Embryonic facial prominence (tissue), 1 donor: ENCODE measurements at regions not wholly inside any gene's neighbourhood (a gene's known extent, or its start where the extent isn't known, plus 50 kb on each side); places are given as distances from the start of the nearest gene placed in this dataset.
"Not testable (repeated sequence)": the region's sequence is repeated elsewhere in the genome, so short reads cannot be mapped to it uniquely, and the experiment has no call there.

Experiments used
- DNase-seq: peaks from one replicate; pipeline ENCODE4 v3.0.0-alpha.2; 2016; ENCODE audit errors: extremely low spot score

DNA sequence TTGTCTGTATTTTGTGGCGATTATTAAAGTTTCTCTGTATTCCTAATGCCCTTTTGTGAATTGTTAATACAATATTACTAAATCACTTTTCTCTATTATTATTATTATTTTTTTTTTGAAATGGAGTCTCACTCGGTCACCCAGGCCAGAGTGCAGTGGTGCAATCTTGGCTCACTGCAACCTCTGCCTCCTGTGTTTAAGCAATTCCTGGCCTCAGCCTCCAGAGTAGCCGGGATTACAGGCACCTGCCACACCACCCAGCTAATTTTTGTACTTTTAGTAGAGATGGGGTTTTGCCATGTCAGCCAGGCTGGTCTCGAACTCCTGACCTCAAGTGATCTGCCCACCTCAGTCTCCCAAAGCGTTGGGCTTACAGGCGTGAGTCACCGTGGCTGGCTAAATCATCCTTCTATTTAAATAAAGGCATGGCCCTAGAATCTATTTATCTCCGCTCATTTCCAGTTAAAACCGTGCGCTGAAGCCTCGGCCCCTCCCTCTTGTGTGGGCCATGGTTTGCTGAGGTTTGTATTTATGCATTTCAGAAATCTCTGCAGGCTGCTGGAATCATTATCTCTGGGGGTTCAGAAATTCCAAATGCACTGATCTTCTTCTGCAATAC, 1136.4 kb upstream of the TMEM132C start:
- no peak for DNase-seq

DNA sequence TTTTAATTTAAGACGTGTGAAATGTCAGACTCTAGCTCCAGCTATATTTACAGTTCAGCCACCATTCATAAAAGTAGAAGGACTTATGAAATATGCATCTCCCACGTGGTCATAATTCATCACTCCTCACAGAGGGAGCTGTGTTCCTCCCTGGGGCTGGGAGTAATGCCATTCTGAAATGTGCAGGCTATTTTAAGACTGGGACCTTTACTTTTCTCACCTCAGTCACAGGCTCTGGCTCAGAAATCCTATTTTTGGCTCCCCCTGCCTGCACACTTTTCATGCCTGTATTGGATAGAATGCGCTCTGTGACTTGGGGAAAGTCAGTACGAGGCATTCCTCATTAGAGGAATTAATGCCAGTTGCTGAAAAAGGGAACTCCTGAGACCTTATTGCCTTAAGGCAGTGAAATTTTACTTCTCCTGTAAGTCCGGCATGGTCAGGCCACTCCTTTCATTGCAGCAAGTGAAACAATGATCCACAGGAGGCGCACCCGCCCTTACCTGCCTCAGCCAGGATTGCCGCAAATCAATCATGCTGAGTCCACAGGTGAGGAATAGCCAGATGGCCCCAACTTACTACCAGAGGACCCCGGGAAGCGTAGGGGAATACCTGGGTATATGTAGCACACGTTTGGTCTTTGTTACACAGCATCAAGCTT, 1133.2 kb upstream of the TMEM132C start:
- peak; percentile 4 for DNase-seq

DNA sequence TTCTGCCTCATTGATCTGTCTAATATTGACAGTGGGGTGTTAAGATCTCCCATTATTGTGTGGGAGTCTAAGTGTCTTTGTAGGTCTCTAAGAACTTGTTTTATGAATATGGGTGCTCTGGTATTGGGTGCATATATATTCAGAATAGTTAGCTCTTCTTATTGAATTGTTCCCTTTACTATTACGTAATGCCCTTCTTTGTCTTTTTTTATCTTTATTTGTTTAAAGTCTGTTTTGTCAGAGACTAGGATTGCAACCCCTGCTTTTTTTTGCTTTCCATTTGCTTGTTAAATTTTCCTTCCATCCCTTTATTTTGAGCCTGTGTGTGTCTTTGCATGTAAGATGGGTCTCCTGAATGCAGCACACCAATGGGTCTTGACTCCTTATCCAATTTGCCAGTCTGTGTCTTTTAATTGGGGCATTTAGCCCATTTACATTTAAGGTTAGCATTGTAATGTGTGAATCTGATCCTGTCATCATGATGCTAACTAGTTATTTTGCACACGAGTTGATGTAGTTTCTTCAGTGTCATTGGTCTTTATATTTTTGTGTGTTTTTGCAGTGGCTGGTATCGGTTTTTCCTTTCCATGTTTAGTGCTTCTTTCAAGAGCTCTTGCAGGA, 1126.0 kb upstream of the TMEM132C start:
- not testable (repeated sequence) for DNase-seq

DNA sequence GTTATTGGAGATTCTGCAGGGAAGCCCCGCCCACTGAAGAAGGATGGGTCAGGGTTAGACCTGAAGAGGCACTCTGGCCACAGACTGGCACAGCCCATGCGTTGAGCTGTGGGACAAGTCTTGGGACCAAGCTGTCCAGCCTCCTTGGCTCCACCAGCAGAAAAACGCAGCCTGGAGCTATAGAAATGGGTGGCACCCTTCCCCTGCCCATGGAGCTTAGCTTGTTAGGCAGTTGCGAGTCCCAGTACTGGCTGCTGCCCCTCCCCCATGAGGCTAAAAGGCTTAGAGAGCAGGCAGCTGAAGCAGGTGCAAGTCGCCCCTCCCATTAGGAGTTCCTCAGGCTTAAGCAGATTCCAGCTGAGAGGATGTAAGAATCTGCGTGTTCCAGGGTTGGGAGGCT, 1124.0 kb upstream of the TMEM132C start:
- no peak for DNase-seq

DNA sequence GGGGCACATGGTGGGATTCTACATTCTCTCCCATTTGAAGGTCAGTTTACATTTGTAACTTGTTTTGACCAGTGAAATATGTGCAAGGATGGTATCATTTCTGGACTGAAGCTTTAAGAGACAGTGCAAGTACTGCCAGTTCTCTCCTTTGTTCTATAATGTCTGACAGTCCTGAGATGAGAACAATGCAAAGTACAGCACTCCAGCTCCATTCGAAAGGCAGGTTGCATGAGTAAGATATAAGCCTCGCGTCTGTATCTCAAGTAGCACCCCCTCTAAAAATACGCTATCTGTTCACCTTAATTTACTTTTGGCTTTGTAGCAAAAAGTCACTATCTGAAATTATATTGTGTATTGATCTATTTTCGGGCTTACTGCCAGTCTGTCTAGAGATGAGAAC, 1122.2 kb upstream of the TMEM132C start:
- no peak for DNase-seq

DNA sequence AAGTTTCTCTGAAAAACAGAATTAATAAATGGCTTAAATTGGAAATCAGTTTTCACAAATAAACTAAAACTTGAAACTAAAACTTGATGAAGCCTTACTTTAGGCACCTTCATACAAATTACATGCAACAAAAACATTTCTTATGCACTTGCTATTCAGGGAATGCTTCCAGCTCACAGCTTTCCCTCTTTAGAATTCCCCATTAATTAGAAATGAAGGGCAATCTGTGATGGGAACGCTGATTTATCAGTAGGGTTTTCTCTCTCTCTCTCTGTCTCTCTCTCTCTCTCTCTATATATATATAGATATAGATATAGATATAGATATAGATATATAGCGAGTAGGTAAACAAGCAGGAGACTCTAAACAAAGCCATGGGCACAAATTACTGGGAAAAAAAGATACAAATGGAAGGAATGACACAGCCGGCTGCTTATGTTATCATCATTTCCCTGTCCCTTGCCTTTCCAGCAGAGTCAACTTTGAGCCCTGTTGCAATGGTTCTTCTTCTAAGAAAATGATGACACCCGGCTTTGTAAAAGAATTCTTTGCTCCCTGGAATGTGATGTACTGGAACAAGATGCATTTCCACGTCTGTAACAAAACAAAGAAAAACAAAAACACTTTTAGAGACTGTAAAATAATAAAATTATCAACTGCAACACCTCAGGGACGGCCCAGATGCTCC, 1121.6 kb upstream of the TMEM132C start:
- DNase-seq: no peak

DNA sequence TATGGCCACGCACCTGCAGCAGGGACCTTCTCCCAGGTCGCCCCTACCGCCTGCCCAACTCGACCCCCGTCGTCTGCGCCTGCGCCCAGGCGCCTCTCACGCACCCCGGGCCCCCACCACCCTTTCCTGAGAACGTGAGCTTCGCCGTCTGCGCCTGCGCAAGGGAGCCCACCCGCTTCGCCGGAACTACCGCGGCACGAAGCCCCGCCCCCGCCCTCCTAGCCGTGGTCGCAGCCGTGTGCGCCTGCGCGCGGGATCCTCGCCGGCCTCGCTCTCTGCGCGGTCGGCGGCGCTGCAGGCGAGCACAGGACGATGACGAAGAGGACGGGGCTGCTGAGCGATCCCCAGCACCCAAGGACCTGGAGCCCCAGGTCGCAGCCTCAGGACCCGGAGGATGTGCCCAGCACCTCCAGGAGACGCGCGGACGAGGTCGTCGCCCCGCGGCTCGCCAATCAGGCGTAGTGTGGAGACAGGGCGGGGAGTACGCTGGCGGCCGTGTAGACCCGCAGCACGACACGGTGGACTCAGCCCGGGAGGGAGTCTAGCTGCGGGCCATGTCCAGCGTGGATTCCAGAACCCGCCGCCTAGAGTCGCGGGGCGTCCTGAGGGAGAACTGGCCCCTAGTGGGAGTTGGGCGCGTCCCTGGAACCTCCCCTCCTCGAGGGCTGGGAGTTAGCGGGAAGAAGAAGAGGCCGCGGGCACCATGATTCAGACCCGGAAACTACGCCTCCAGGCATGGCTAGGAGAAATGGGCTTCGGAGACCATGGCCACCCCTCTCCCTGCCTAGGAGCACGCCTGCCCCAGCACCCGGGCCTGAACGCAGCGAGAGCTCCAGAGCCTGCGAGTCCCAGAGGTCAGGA, 1120.8 kb upstream of the TMEM132C start:
- DNase-seq: peak; percentile 42

DNA sequence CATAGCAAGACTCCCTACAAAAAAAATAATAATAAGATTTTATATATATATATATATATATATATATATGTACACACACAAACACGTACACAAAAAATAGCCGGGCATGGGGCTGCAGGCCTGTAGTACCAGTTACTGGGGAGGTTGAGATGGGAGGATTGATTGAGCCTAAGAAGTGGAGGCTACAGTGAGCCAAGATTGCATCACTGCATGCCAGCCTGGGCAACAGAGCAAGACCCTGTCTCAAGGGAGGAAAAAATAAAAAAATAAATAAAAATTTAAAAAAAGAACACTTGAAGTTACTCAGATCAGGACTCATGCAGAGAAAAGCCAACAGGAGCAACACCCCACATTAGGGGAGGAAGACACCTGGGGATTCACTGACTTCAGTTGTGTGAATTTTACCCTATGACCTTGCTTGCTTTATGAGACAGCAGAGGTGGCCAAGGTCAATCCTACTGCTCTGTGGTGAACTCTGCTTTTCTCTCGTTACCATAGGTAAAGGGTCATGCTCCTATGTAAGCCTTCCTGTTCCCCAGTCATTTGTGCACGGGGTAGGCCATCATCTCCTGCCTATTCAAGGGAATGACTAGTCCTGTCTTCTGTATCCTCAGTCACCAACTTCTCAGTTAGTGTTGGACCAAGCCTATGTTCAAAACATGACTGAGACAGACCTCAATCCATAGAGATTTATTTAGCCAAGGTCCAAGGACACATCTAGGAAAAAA, 1119.8 kb upstream of the TMEM132C start:
- DNase-seq: no peak

DNA sequence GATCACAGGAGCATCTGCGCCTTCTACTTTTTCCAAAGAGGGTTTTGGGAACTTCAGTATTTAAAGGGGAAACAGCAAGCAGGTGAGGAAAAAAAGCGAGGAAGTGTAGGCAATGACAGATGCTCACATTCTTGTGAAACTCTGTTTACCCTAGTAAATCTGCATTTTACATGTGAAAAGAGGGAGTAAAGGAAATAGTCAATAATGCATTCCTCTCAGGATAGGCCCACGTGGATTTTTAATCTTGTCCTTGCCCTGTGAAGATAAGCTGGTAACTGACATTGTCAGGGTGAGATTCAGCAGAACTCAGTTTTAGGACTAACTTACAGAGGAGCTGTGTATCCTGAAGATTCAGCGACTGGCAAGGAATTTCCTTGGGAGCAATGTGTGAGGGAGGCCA, 1119.2 kb upstream of the TMEM132C start:
- no peak for DNase-seq

DNA sequence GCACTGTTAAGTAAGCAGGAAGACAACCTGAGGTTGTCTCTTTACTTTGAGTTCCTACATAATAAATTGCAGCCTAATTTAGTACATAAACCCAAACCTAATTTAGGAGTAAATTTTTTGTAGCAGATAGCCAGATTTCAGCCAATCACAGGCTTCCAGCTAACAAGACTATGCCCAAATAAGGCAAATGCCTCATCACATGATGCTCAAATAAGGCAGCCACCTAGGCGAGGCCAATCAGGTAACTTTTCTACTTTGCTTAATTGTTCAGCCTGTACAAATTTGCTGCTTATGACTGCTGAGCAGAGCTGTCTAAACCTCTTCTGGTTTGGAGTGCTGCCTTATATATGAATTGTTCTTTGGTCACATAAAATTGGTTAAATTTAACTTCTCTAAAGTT, 1118.7 kb upstream of the TMEM132C start:
- DNase-seq: no peak

DNA sequence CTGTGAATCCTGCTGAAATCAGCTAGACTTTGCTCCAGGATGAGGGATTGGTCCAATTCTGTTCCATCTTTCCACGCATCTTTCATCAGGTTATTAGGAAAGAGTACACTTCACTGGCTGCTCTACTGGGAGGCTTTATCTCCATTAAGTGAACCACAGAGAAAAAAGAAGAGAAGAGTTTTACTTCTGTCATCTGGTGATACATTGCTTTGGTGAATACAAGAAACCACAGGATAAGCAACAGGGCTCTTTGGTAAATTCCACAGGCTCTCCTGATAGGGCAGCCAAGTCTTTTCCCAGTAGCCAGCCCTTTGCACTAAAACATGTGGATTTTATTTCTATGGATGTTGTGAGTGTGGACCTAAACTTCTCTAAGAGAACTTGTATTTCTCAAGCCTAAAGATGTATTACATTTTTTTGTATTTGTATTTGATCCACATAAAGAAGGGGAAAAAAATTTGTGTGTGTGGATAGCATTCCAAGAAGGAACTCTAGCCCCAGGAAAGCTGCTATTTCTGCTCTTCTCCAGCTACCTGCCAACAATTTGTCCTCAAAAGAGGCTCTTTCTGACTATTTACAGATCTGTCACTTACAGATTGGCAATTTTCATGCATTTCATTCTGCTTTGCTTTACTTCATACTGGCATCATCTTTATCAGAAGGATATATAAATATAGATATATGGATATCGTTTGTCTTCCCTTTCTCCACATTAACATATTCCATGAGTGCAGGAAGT, 1117.6 kb upstream of the TMEM132C start:
- DNase-seq: no peak

DNA sequence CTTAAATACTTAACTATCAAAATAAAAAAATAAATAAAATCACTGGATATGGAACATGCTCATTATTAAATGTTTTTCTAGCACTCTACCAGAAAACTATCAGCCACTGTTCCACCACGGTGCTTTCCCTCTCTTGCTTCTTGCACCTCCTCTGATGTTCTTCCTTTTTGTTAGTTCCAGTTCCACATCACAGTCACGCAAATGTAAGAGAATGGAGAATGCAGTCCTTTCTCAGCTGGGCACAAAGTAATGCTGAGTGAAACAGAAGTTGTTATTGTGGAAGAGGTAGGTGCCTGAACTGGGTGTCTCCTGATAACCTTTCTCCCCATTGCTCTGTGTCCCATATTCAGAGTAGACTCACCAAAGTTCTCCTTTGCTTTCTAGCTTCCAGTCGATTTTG, 1116.9 kb upstream of the TMEM132C start:
- DNase-seq: no peak

DNA sequence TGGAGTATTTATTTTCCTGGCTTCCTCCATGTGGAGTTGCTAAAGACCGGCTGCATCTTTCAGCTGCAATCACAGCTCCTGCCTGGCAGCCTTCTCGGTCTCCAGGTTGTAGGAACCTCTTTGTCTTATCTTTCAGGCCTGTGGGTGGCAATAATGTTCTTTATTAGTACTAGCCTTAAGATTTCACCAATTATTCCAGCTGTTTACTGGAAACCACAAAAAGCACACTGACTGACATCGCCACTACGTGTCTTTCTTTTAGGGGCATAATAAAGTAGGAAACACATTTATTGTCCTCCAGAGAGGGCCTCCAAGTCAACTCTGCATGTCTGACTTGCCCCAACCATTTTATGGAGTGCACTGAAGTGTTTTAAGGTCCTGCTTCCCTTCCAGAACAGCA, 1116.5 kb upstream of the TMEM132C start:
- no peak for DNase-seq

DNA sequence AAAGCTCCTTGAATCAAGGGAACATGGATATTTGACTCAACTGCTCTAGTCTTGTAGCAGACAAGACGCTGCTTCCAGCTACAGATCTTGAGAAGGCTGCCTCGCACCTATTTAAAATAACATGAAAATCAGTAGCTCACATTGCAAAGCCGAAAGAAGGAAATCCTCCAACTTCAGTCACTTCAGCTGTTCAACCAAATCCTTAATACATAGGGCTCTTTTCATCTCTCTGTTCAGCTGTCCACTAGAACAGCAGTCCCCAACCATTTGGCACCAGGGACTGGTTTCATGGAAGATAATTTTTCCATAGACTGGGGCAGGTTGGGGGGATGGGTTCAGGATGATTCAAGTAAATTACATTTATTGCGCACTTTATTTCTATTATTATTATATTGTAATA, 1116.0 kb upstream of the TMEM132C start:
- DNase-seq: no peak

DNA sequence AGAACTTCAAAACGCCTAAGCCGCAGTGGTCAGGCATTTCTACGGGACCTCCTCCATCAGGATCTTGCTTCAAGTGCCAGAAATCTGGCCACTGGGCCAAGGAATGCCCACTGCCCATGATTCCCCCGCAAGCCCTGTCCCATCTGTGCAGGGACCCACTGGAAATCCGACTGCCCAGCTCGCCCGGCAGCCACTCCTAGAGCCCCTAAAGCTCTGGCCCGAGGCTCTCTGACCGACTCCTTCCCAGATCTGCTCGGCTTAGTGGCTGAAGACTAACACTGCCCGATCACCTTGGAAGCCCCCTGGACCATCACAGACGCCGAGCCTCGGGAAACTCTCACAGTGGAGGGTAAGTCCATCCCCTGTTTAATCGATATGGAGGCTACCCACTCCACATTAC, 1113.0 kb upstream of the TMEM132C start:
- DNase-seq: no peak

DNA sequence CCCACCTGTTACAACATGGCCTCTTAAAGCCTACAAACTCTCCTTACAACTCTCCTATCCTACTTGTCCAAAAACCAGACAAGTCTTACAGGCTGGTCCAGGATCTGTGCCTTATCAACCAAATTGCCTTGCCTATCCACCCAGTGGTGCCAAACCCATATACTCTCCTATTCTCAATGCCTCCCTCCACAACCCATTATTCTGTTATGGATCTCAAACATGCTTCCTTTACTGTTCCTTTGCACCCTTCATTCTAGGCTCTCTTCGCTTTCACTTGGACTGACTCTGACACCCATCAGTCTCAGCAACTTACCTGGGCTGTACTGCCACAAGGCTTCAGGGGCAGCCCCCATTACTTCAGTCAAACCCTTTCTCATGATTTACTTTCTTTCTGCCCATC, 1112.1 kb upstream of the TMEM132C start:
- not testable (repeated sequence) for DNase-seq

DNA sequence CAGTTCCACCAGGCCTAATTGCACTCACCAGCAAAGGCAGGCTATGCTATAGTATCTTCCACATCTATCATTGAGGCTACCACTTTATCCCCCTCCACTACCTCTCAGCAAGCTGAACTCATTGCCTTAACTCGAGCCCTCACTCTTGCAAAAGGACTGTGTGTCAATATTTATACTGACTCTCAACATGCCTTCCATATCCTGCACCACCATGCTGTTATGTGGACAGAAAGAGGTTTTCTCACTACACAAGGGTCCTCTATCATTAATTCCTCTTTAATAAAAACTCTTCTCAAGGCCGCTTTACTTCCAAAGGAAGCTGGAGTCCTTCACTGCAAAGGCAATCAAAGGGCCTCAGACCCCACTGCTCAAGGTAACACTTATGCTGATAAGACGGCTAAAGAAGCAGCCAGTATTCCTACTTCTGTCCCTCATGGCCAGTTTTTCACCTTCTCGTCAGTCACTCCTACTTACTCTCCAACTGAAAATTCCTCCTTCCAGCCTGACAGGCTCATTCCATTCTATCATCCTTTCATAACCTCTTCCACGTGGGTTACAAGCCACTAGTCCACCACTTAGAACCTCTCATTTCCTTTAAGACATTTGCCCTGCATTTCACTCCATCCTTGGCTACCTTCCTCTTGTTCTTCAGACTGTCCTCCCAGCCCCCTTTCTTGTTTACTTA, 1110.9 kb upstream of the TMEM132C start:
- DNase-seq: not testable (repeated sequence)

DNA sequence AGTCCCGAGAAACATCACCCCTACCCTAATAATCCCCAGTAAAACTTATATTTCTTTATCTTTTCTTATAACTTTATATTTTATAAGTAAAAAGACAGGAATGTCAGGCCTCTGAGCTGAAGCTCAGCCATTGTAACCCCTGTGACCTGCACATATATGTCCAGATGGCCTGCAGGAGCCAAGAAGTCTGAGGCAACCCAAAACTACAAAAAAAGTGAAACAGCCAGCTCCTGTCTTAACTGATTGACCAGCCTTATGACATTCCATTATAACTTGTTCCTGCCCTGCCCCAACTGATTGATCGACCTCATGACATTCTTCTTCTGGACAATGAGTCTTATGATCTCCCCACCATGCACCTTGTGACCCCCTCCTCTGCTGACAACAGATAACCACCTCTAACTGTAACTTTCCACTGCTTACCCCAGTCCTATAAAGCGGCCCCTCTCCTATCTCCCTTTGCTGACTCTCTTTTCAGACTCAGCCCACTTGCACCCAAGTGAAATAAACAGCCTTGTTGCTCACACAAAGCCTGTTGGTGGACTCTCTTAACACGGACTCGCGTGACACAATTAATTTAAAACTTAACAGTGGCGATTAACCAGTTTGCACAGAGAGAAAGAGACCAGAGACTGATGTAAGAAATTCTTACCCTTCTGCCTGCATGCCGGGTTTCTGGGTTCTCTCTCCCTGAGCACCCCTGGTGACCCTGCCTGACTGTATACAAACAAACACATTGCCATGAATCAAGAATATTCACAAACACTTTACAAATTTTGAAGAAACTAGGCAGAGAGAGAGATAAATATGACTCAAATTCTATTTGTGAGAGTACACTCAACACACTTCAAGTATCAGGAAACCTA, 1109.2 kb upstream of the TMEM132C start:
- not testable (repeated sequence) for DNase-seq
